WTC11 (cell line): ENCODE measurements at regions not wholly inside any gene's neighbourhood (a gene's known extent, or its start where the extent isn't known, plus 50 kb on each side); places are given as distances from the start of the nearest gene placed in this dataset.

ENCODE experiments used
- ATAC-seq: fragments of 200-7000 bp; cut with Tn5 transposase; 2 replicates; pipeline ENCODE4 v1.10.0; 2021; ENCODE audit warnings: mild to moderate bottlenecking, moderate library complexity
- CTCF ChIA-PET: fragments of 300-600 bp; sonication (Branson Sonifier 250); formaldehyde crosslinking; loops from one replicate; lab custom pipeline; 2021; ENCODE audit warnings: antibody characterized with exemption; lab: Charles Lee
- POLR2A ChIA-PET: fragments of 350-600 bp; sonication (Branson Sonifier 250); formaldehyde crosslinking; loops from one replicate; lab custom pipeline; 2021; ENCODE audit warnings: antibody characterized with exemption; lab: Charles Lee
- DNase-seq: peaks from one replicate; pipeline ENCODE4 v3.0.0; 2021; ENCODE audit warnings: low spot score
- H3K27ac Mint-ChIP-seq: 2 replicates; pipeline ENCODE4 v1.8.0; 2021; ENCODE audit warnings: mixed read lengths
- H3K27me3 Mint-ChIP-seq: 2 replicates; pipeline ENCODE4 v1.8.0; 2021; ENCODE audit warnings: low read depth, mild to moderate bottlenecking, moderate library complexity, mixed read lengths
- H3K36me3 Mint-ChIP-seq: 2 replicates; pipeline ENCODE4 v1.8.0; 2021; ENCODE audit warnings: mixed read lengths
- H3K4me1 Mint-ChIP-seq: 2 replicates; pipeline ENCODE4 v1.8.0; 2022; ENCODE audit warnings: mixed read lengths
- H3K4me3 Mint-ChIP-seq: 2 replicates; pipeline ENCODE4 v1.8.0; 2021; ENCODE audit warnings: mild to moderate bottlenecking, moderate library complexity, mixed read lengths
- H3K9me3 Mint-ChIP-seq: 2 replicates; pipeline ENCODE4 v1.8.0; 2021; ENCODE audit warnings: mixed read lengths
- CREM ChIP-seq: sonication (generic); formaldehyde crosslinking; IDR thresholded peaks from 2 replicates; pipeline ENCODE4 v1.8.1; 2022; ENCODE audit warnings: mild to moderate bottlenecking, missing genetic modification reagents, moderate library complexity
- ESRRA ChIP-seq: sonication (generic); formaldehyde crosslinking; IDR thresholded peaks from 2 replicates; pipeline ENCODE4 v1.8.1; 2022; ENCODE audit warnings: mild to moderate bottlenecking, missing genetic modification reagents, borderline replicate concordance
- FOXJ3 ChIP-seq: sonication (generic); formaldehyde crosslinking; IDR thresholded peaks from 2 replicates; pipeline ENCODE4 v1.9.0; 2021; ENCODE audit warnings: missing genetic modification reagents, mild to moderate bottlenecking, borderline replicate concordance
- FOXK1 ChIP-seq: sonication (generic); formaldehyde crosslinking; IDR thresholded peaks from 2 replicates; pipeline ENCODE4 v1.8.0; 2022; ENCODE audit warnings: mild to moderate bottlenecking, moderate library complexity, missing genetic modification reagents
- JAZF1 ChIP-seq: fragments of 250-450 bp; sonication (Bioruptor Pico); IDR thresholded peaks from 2 replicates; pipeline ENCODE4 v1.9.0; 2021; ENCODE audit warnings: moderate library complexity, mild to moderate bottlenecking, inconsistent platforms
- ZNF138 ChIP-seq: sonication (generic); formaldehyde crosslinking; conservative IDR thresholded peaks from 2 replicates; pipeline ENCODE4 v1.8.1; 2022; ENCODE audit warnings: mild to moderate bottlenecking, moderate library complexity, missing genetic modification reagents
- ZNF232 ChIP-seq: sonication (generic); formaldehyde crosslinking; IDR thresholded peaks from 2 replicates; pipeline ENCODE4 v1.8.0; 2022; ENCODE audit warnings: mild to moderate bottlenecking, missing genetic modification reagents
- ZNF396 ChIP-seq: fragments of 250-450 bp; sonication (Bioruptor Pico); IDR thresholded peaks from 2 replicates; pipeline ENCODE4 v1.8.0; 2021; ENCODE audit warnings: mild to moderate bottlenecking, moderate library complexity, borderline replicate concordance
- TF ChIP-seq, protein P1 (sequence below): sonication (generic); formaldehyde crosslinking; IDR thresholded peaks from 2 replicates; pipeline ENCODE4 v1.8.1; 2023; ENCODE audit warnings: mild to moderate bottlenecking, missing genetic modification reagents
- TF ChIP-seq, protein P2 (sequence below): sonication (generic); formaldehyde crosslinking; conservative IDR thresholded peaks from 2 replicates; pipeline ENCODE4 v1.8.1; 2022; ENCODE audit warnings: mild to moderate bottlenecking, missing genetic modification reagents
- TF ChIP-seq, protein P3 (sequence below): sonication (generic); formaldehyde crosslinking; IDR thresholded peaks from 2 replicates; pipeline ENCODE4 v1.8.1; 2023; ENCODE audit warnings: mild to moderate bottlenecking, missing genetic modification reagents, moderate library complexity
- TF ChIP-seq, protein P4 (sequence below): sonication (generic); formaldehyde crosslinking; IDR thresholded peaks from 2 replicates; pipeline ENCODE4 v1.8.1; 2022; ENCODE audit warnings: missing genetic modification reagents, borderline replicate concordance
- TF ChIP-seq, protein P5 (sequence below): sonication (generic); formaldehyde crosslinking; IDR thresholded peaks from 2 replicates; pipeline ENCODE4 v1.8.1; 2022; ENCODE audit warnings: mild to moderate bottlenecking, missing genetic modification reagents, moderate library complexity, borderline replicate concordance
- TF ChIP-seq, protein P6 (sequence below): sonication (generic); formaldehyde crosslinking; IDR thresholded peaks from 2 replicates; pipeline ENCODE4 v1.8.0; 2023; ENCODE audit warnings: missing genetic modification reagents, mild to moderate bottlenecking, borderline replicate concordance

DNA sequence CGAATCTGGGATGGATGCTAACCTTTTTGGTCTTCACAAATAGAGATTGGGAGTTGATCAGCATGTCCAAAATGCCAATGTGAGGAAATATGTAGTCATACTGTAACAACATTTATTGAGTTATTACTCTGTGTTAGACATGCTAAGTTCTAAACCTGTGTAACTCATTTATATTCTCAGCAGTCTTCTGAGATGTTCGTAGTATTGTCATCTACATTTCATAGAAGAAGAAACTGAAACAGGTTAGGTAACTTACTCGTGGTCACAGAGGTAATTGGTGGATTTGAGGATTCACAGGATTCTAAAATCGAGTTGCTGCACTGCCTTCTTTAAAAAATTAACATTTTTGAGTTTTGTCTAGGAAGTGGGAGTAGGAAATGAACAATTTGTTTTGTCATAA is 162.1 kb downstream of the UBE2E3 start (continued):
- TF ChIP-seq, protein P1, sequence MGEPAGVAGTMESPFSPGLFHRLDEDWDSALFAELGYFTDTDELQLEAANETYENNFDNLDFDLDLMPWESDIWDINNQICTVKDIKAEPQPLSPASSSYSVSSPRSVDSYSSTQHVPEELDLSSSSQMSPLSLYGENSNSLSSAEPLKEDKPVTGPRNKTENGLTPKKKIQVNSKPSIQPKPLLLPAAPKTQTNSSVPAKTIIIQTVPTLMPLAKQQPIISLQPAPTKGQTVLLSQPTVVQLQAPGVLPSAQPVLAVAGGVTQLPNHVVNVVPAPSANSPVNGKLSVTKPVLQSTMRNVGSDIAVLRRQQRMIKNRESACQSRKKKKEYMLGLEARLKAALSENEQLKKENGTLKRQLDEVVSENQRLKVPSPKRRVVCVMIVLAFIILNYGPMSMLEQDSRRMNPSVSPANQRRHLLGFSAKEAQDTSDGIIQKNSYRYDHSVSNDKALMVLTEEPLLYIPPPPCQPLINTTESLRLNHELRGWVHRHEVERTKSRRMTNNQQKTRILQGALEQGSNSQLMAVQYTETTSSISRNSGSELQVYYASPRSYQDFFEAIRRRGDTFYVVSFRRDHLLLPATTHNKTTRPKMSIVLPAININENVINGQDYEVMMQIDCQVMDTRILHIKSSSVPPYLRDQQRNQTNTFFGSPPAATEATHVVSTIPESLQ, result no peak
- TF ChIP-seq, all 79 proteins: peak for 0

DNA sequence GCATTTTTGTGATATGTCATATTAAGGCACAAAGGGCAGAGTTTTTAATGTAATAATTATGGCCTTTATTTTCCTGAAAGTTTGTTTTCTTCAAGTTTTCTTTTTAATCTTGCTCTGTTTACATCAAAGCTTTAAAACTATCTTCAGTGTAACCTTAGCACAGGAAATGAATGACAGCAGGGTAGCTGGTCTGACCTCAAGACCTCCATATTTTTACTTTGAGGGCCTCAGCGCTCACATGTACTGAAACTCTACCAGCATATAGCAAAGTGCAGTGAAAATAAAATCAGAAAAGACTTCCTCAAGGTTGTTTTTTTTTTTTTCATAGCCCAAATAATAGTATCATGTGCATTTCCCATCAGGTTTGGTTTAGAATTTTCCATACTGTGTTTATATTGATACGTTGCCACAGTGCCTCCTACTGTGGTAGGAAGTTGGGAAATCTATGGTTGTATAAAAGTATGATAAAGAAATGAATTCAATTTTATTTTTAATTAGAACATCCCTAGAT is 163.4 kb downstream of the UBE2E3 start:
- Mint-ChIP-seq H3K27me3 (no peaks in the 10 kb centered on the region), H3K4me3 (no peak overlapping the region), H3K27ac (no peak overlapping the region)
- no peak for TF ChIP-seq CREM
- TF ChIP-seq, all 79 proteins: peak for 0
- no peak for ATAC-seq
- H3K9me3 Mint-ChIP-seq, result peaks cover 12% of the 10 kb centered on the region
- peaks cover 8% of the 10 kb centered on the region; the same call in 1 of the 2 replicates for H3K4me1 Mint-ChIP-seq
- ChIA-PET POLR2A (no interaction called here), CTCF (no interaction called here)
- no peak for DNase-seq
- no peaks in the 10 kb centered on the region; the same call in 1 of the 2 replicates for H3K36me3 Mint-ChIP-seq

DNA sequence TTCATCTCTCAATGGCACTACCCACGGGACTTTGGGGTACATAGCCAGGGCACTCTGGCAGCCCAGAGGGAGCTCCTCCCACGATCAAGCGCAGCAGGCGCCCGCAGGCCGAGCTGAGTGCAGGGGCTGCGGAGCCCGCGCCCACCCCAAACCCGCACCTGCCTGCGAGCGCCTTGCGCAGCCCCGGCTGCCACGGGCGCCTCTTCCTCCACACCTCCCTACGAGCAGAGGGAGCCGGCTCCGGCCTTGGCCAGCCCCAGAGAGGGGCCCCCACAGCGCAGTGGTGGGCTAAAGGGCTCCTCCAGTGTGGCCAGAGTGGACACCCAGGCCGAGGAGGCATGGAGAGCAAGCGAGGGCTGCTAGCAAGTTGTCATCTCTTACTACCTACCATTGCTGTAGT is 165.2 kb downstream of the UBE2E3 start:
- H3K36me3 Mint-ChIP-seq, result no peaks in the 10 kb centered on the region; the same call in 1 of the 2 replicates
- ChIA-PET CTCF (no interaction called here), POLR2A (no interaction called here)
- no peaks in the 10 kb centered on the region for H3K27me3 Mint-ChIP-seq
- no peak for ATAC-seq
- no peak overlapping the region for H3K4me3 Mint-ChIP-seq
- H3K4me1 Mint-ChIP-seq, result peaks cover 8% of the 10 kb centered on the region; the same call in 1 of the 2 replicates
- no peak for DNase-seq
- peaks cover 12% of the 10 kb centered on the region for H3K9me3 Mint-ChIP-seq
- TF ChIP-seq, protein P2, sequence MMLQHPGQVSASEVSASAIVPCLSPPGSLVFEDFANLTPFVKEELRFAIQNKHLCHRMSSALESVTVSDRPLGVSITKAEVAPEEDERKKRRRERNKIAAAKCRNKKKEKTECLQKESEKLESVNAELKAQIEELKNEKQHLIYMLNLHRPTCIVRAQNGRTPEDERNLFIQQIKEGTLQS (CRISPR knock-in tag), result no peak
- no peak for TF ChIP-seq ZNF396
- TF ChIP-seq ESRRA, result no peak
- TF ChIP-seq, protein P3, sequence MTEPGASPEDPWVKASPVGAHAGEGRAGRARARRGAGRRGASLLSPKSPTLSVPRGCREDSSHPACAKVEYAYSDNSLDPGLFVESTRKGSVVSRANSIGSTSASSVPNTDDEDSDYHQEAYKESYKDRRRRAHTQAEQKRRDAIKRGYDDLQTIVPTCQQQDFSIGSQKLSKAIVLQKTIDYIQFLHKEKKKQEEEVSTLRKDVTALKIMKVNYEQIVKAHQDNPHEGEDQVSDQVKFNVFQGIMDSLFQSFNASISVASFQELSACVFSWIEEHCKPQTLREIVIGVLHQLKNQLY (CRISPR knock-in tag), result no peak
- TF ChIP-seq, protein P4, sequence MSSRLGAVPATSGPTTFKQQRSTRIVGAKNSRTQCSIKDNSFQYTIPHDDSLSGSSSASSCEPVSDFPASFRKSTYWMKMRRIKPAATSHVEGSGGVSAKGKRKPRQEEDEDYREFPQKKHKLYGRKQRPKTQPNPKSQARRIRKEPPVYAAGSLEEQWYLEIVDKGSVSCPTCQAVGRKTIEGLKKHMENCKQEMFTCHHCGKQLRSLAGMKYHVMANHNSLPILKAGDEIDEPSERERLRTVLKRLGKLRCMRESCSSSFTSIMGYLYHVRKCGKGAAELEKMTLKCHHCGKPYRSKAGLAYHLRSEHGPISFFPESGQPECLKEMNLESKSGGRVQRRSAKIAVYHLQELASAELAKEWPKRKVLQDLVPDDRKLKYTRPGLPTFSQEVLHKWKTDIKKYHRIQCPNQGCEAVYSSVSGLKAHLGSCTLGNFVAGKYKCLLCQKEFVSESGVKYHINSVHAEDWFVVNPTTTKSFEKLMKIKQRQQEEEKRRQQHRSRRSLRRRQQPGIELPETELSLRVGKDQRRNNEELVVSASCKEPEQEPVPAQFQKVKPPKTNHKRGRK (CRISPR knock-in tag), result no peak
- H3K27ac Mint-ChIP-seq, result no peak overlapping the region

DNA sequence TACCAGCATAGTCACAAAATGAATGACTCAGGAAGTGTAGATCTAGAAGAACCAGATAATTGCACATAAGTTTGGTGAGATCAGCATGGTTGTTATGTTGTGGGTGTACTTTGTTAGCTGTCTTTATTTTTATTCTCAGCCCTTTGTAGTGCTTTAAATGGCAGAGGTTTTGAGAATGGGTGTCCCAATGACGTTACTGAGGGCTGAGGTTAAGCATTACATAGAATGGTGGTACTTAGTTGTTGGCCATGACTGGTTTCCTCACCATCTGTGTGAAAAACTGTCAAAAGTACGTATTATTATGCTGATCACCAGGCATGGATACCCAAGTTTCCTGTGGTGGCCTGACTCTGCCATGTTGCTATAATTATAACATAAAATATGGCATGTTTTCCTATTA is 165.8 kb downstream of the UBE2E3 start:
- Mint-ChIP-seq H3K36me3 (no peaks in the 10 kb centered on the region; the same call in 1 of the 2 replicates), H3K27ac (no peak overlapping the region), H3K4me3 (no peak overlapping the region), H3K4me1 (peaks cover 8% of the 10 kb centered on the region; the same call in 1 of the 2 replicates)
- ATAC-seq, result no peak
- CTCF ChIA-PET, result no interaction called here
- no peak for DNase-seq
- TF ChIP-seq FOXJ3 (CRISPR knock-in tag) (no peak), ZNF138 (no peak), JAZF1 (no peak), FOXK1 (no peak), ZNF232 (CRISPR knock-in tag) (no peak)
- TF ChIP-seq, protein P5, sequence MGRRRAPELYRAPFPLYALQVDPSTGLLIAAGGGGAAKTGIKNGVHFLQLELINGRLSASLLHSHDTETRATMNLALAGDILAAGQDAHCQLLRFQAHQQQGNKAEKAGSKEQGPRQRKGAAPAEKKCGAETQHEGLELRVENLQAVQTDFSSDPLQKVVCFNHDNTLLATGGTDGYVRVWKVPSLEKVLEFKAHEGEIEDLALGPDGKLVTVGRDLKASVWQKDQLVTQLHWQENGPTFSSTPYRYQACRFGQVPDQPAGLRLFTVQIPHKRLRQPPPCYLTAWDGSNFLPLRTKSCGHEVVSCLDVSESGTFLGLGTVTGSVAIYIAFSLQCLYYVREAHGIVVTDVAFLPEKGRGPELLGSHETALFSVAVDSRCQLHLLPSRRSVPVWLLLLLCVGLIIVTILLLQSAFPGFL (CRISPR knock-in tag), result no peak
- TF ChIP-seq, protein P6, sequence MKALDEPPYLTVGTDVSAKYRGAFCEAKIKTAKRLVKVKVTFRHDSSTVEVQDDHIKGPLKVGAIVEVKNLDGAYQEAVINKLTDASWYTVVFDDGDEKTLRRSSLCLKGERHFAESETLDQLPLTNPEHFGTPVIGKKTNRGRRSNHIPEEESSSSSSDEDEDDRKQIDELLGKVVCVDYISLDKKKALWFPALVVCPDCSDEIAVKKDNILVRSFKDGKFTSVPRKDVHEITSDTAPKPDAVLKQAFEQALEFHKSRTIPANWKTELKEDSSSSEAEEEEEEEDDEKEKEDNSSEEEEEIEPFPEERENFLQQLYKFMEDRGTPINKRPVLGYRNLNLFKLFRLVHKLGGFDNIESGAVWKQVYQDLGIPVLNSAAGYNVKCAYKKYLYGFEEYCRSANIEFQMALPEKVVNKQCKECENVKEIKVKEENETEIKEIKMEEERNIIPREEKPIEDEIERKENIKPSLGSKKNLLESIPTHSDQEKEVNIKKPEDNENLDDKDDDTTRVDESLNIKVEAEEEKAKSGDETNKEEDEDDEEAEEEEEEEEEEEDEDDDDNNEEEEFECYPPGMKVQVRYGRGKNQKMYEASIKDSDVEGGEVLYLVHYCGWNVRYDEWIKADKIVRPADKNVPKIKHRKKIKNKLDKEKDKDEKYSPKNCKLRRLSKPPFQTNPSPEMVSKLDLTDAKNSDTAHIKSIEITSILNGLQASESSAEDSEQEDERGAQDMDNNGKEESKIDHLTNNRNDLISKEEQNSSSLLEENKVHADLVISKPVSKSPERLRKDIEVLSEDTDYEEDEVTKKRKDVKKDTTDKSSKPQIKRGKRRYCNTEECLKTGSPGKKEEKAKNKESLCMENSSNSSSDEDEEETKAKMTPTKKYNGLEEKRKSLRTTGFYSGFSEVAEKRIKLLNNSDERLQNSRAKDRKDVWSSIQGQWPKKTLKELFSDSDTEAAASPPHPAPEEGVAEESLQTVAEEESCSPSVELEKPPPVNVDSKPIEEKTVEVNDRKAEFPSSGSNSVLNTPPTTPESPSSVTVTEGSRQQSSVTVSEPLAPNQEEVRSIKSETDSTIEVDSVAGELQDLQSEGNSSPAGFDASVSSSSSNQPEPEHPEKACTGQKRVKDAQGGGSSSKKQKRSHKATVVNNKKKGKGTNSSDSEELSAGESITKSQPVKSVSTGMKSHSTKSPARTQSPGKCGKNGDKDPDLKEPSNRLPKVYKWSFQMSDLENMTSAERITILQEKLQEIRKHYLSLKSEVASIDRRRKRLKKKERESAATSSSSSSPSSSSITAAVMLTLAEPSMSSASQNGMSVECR (CRISPR knock-in tag), result no peak
- TF ChIP-seq, all 79 proteins: peak for 0
- peaks cover 12% of the 10 kb centered on the region for H3K9me3 Mint-ChIP-seq
- POLR2A ChIA-PET, result no interaction called here
- H3K27me3 Mint-ChIP-seq, result no peaks in the 10 kb centered on the region
